ENCODE measurements at regions not wholly inside any gene's neighbourhood (a gene's known extent, or its start where the extent isn't known, plus 50 kb on each side); places are given as distances from the start of the nearest gene placed in this dataset.

GRCh38 chr4:71288875-71289274, 49.9 kb upstream of the SLC4A4 start:
- TF ChIP-seq GABPA (IDR thresholded peaks at IDR 0.05; ENCODE audit: borderline replicate concordance, insufficient read depth, low read length): no peak
- no peak for TF ChIP-seq EZH2 (IDR thresholded peaks at IDR 0.05; ENCODE audit: low read depth, low read length, severe bottlenecking)
